B cell (primary cell): ENCODE measurements at regions not wholly inside any gene's neighbourhood (a gene's known extent, or its start where the extent isn't known, plus 50 kb on each side); places are given as distances from the start of the nearest gene placed in this dataset.

Experiments used
- ATAC-seq: fragments of 200-7000 bp; cut with Tn5 transposase; one replicate; pipeline ENCODE4 v1.10.0; 2021; ENCODE audit warnings: low read depth, mild to moderate bottlenecking, moderate number of reproducible peaks, moderate library complexity
- CTCF ChIA-PET: fragments of 350-600 bp; sonication (Branson Sonifier 250); formaldehyde crosslinking; loops from one replicate; lab custom pipeline; 2021; ENCODE audit warnings: antibody characterized with exemption, inconsistent platforms; lab: Charles Lee
- POLR2A ChIA-PET: fragments of 350-600 bp; sonication (Branson Sonifier 250); formaldehyde crosslinking; loops from one replicate; lab custom pipeline; 2021; ENCODE audit warnings: antibody characterized with exemption; lab: Charles Lee
- DNase-seq: peaks from one replicate; pipeline ENCODE4 v3.0.0; 2013
- H2AFZ ChIP-seq: 2 replicates; pipeline ENCODE4 v1.6.1; 2012; ENCODE audit warnings: mild to moderate bottlenecking, low read depth, low read length; ENCODE audit not compliant: insufficient read depth, poor library complexity, severe bottlenecking
- H3K27ac ChIP-seq, 2 donors: 1 replicate in 1 of 2; 2 replicates in 1 of 2; pipeline ENCODE4 v1.5.1; 2012 to 2013; ENCODE audit warnings: low read length in 2 of 2, mild to moderate bottlenecking in 2 of 2, moderate library complexity in 1 of 2
- H3K27me3 ChIP-seq, 4 experiments: fragments of 200-600 bp in 1 of 4; sonication (generic) in 1 of 4; replicated peaks in 1 of 4; 1 replicate in 2 of 4; 2 replicates in 2 of 4; pipeline versions ENCODE4 v1.6.1 to v1.7.0; 2013 to 2016; ENCODE audit warnings: low read length in 3 of 4, mild to moderate bottlenecking in 2 of 4, mixed read lengths in 1 of 4, moderate library complexity in 1 of 4; ENCODE audit not compliant: insufficient read depth in 4 of 4, control insufficient read depth in 3 of 4; ENCODE audit errors: control extremely low read depth in 1 of 4
- H3K36me3 ChIP-seq, 2 experiments: replicated peaks in 1 of 2; 1 replicate in 1 of 2; 2 replicates in 1 of 2; pipeline versions ENCODE4 v1.6.1 to v1.7.1; 2013; ENCODE audit warnings: low read length in 1 of 2; ENCODE audit not compliant: insufficient read depth in 2 of 2, control insufficient read depth in 1 of 2; ENCODE audit errors: control extremely low read depth in 1 of 2, extremely low read depth in 1 of 2
- H3K4me1 ChIP-seq, 2 donors: fragments of 200-600 bp in 1 of 2; sonication (generic) in 1 of 2; 1 replicate in 1 of 2; 2 replicates in 1 of 2; pipeline versions ENCODE4 v1.5.1 to v1.6.1; 2013 to 2017; ENCODE audit warnings: low read length in 2 of 2; ENCODE audit not compliant: control insufficient read depth in 2 of 2, insufficient read depth in 2 of 2
- H3K4me2 ChIP-seq: replicated peaks from 2 replicates; pipeline ENCODE3; 2012; ENCODE audit warnings: mild to moderate bottlenecking, low read depth, low read length; ENCODE audit not compliant: poor library complexity, severe bottlenecking
- H3K4me3 ChIP-seq, 5 experiments: fragments of 200-600 bp in 1 of 5; sonication (generic) in 1 of 5; 1 replicate in 3 of 5; 2 replicates in 2 of 5; pipeline versions ENCODE4 v1.5.1 to v1.7.0; 2011 to 2016; ENCODE audit warnings: low read length in 4 of 5, mild to moderate bottlenecking in 4 of 5, low read depth in 2 of 5, control low read depth in 1 of 5, moderate library complexity in 1 of 5; ENCODE audit not compliant: insufficient read depth in 1 of 5; ENCODE audit errors: control extremely low read depth in 1 of 5, extremely low read depth in 1 of 5
- H3K79me2 ChIP-seq: fragments of 200-600 bp; sonication (generic); one replicate; pipeline ENCODE4 v1.6.0; 2016; ENCODE audit warnings: low read length; ENCODE audit not compliant: control insufficient read depth, insufficient read depth
- H3K9ac ChIP-seq: fragments of 200-600 bp; sonication (generic); 2 replicates; pipeline ENCODE4 v1.6.1; 2017; ENCODE audit warnings: mild to moderate bottlenecking, low read length, moderate library complexity
- H3K9me3 ChIP-seq, 3 donors: one replicate each; pipeline versions ENCODE4 v1.6.1 to v1.7.1; 2013; ENCODE audit warnings: low read length in 2 of 3; ENCODE audit not compliant: control insufficient read depth in 2 of 3, insufficient read depth in 1 of 3; ENCODE audit errors: control extremely low read depth in 1 of 3
- H4K20me1 ChIP-seq: 2 replicates; pipeline ENCODE4 v1.6.0; 2012; ENCODE audit warnings: mild to moderate bottlenecking, low read length; ENCODE audit not compliant: insufficient read depth, control insufficient read depth, poor library complexity, severe bottlenecking
- H3K27ac Mint-ChIP-seq: one replicate; pipeline ENCODE4 v1.8.0; 2021; ENCODE audit warnings: mixed read lengths
- H3K27me3 Mint-ChIP-seq: one replicate; pipeline ENCODE4 v1.8.0; 2021; ENCODE audit warnings: mixed read lengths
- H3K4me1 Mint-ChIP-seq: one replicate; pipeline ENCODE4 v1.8.0; 2021; ENCODE audit warnings: mixed read lengths
- H3K4me3 Mint-ChIP-seq: one replicate; pipeline ENCODE4 v1.8.0; 2021; ENCODE audit warnings: mixed read lengths
- H3K9me3 Mint-ChIP-seq: one replicate; pipeline ENCODE4 v1.8.0; 2022; ENCODE audit warnings: mixed read lengths; ENCODE audit not compliant: insufficient read depth
- EZH2 ChIP-seq: IDR thresholded peaks from 2 replicates; pipeline ENCODE4 v1.6.1; 2012; ENCODE audit warnings: borderline replicate concordance, low read depth, mild to moderate bottlenecking, moderate library complexity, low read length; ENCODE audit not compliant: insufficient read depth, poor library complexity, severe bottlenecking
- WGBS: methylation state at CpG from one replicate; pipeline ENCODE4 v1.1.5; 2013; ENCODE audit warnings: missing lambda C conversion rate; ENCODE audit not compliant: insufficient coverage; 5-methylcytosine and 5-hydroxymethylcytosine counted together
- intact Hi-C: fragments of 100-400 bp; cut with micrococcal nuclease; formaldehyde crosslinking; loops from one replicate; pipeline ENCODE4 v1.10.0; 2022
- TF ChIP-seq, protein P1 (sequence below): fragments of 200-600 bp; IDR thresholded peaks from one replicate; pipeline ENCODE4 v1.8.0; 2022; ENCODE audit warnings: antibody characterized with exemption, mild to moderate bottlenecking

DNA sequence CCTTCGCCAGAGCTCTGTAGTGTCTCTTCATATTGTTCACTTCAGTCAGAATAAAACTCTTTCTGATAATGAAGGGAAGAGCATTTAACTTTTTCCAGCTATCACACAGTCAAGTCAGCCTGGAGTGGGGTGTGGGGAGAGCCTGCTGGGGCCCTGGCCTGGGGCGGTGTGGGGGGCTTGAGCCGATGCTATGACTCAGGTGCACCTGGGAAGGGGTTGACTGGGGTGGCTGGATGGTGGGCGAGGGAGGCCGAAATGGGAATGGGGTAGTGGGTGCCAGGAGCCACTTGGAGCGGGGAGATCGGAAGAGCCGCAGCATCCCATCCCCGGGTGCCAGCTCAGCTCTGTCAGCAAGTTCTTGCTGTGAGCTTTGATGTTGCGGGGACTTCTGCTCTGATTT, 100.9 kb downstream of the NXPE2 start:
- Histone ChIP-seq H3K27ac (no peak overlapping the region), H3K4me2 (no peak overlapping the region), H3K36me3 (no peaks in the 10 kb centered on the region), H3K4me3 (no peak overlapping the region), H4K20me1 (no peaks in the 10 kb centered on the region), H3K27me3 (no peaks in the 10 kb centered on the region), H2AFZ (no peak overlapping the region), H3K9ac (no peak overlapping the region), H3K79me2 (no peaks in the 10 kb centered on the region), H3K4me1 (no peaks in the 10 kb centered on the region), H3K9me3 (peaks cover 0 to 7% (median 0%) of the 10 kb centered on the region in 3 donors)
- ChIA-PET CTCF (no interaction called here), POLR2A (no interaction called here)
- DNase-seq: no peak
- peaks cover 5% of the 10 kb centered on the region for H3K27me3 Mint-ChIP-seq
- no peaks in the 10 kb centered on the region for H3K9me3 Mint-ChIP-seq
- no peak overlapping the region for H3K4me3 Mint-ChIP-seq
- TF ChIP-seq, protein P1, sequence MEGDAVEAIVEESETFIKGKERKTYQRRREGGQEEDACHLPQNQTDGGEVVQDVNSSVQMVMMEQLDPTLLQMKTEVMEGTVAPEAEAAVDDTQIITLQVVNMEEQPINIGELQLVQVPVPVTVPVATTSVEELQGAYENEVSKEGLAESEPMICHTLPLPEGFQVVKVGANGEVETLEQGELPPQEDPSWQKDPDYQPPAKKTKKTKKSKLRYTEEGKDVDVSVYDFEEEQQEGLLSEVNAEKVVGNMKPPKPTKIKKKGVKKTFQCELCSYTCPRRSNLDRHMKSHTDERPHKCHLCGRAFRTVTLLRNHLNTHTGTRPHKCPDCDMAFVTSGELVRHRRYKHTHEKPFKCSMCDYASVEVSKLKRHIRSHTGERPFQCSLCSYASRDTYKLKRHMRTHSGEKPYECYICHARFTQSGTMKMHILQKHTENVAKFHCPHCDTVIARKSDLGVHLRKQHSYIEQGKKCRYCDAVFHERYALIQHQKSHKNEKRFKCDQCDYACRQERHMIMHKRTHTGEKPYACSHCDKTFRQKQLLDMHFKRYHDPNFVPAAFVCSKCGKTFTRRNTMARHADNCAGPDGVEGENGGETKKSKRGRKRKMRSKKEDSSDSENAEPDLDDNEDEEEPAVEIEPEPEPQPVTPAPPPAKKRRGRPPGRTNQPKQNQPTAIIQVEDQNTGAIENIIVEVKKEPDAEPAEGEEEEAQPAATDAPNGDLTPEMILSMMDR: no peak
- no peak for TF ChIP-seq EZH2
- intact Hi-C loops: no loop called here
- 99% methylated on average over 9 of the region's 10 CpGs for WGBS
- no peak overlapping the region for H3K27ac Mint-ChIP-seq
- no peaks in the 10 kb centered on the region for H3K4me1 Mint-ChIP-seq
- ATAC-seq: no peak

DNA sequence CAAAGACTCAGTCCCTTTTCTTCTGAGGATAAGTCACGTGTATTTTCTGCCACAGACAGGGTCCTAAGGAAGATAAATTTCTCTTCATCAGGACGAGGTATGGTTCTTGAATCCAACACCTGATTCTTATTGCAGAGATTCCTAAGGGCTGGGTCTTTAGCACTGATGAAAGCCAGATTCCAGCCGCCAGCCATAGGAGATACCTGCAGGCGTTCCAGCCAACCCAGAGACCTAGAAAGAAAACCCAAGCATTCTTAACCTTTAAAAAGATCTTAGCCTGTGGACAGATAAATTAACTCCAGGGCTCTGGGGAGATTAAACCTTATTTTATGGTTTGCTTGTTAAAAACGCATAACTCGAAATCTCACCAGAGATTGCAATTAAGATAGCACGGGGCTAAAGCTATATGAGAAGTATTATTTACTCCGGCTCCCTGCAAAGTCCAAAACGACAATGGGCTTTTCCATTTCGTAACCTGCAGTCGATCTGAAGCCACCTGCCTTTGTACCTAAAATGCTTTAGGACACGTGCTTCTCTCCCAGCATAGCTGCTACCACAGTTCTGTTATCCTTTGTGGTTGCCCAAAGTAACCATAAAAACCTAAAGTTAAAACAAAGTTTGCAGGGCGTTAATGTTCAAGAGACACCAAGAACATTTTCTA, 104.5 kb downstream of the NXPE2 start:
- Histone ChIP-seq H3K27me3 (no peaks in the 10 kb centered on the region), H3K27ac (no peak overlapping the region), H3K9me3 (no peaks in the 10 kb centered on the region), H3K4me2 (no peak overlapping the region), H4K20me1 (no peaks in the 10 kb centered on the region), H3K36me3 (no peaks in the 10 kb centered on the region), H3K79me2 (no peaks in the 10 kb centered on the region), H2AFZ (no peak overlapping the region), H3K9ac (no peak overlapping the region), H3K4me1 (no peaks in the 10 kb centered on the region), H3K4me3 (no peak overlapping the region)
- DNase-seq (no peak), ATAC-seq (no peak)
- peaks cover 8% of the 10 kb centered on the region for H3K27me3 Mint-ChIP-seq
- no peak overlapping the region for H3K4me3 Mint-ChIP-seq
- ChIA-PET CTCF (no interaction called here), POLR2A (no interaction called here)
- intact Hi-C loops: no loop called here
- H3K4me1 Mint-ChIP-seq: no peaks in the 10 kb centered on the region
- H3K9me3 Mint-ChIP-seq: no peaks in the 10 kb centered on the region
- WGBS: 83% methylated on average over 11 of the region's 13 CpGs
- H3K27ac Mint-ChIP-seq: no peak overlapping the region
- TF ChIP-seq, protein P1: no peak
- no peak for TF ChIP-seq EZH2
